ENCODE measurements at regions not wholly inside any gene's neighbourhood (a gene's known extent, or its start where the extent isn't known, plus 50 kb on each side); places are given as distances from the start of the nearest gene placed in this dataset.

- Histone ChIP-seq H3K4me3 (ENCODE audit: insufficient read depth, low read depth, low read length) (no peak overlapping the region), H3K36me3 (ENCODE audit: control insufficient read depth, insufficient read depth, low read length) (no peaks in the 10 kb centered on the region)
- 91% methylated on average over 7 of the region's 7 CpGs for WGBS, 2 experiments
These were observed 67.6 kb upstream of the RBBP8 start for GRCh38 chr18:22865354-22866116.

GRCh38 chr18:22868831-22869230 is 64.3 kb upstream of the RBBP8 start:
- peaks cover 8% of the 10 kb centered on the region for H3K4me1 ChIP-seq (ENCODE audit: control insufficient read depth, insufficient read depth, low read length)
- no peaks in the 10 kb centered on the region for H3K9me3 ChIP-seq (ENCODE audit: control insufficient read depth, low read length)
- no peaks in the 10 kb centered on the region for H3K36me3 ChIP-seq (ENCODE audit: control insufficient read depth, insufficient read depth, low read length)
- no peak overlapping the region for H3K4me3 ChIP-seq (ENCODE audit: insufficient read depth, low read depth, low read length)
- no peak overlapping the region for H3K27ac ChIP-seq (ENCODE audit: insufficient read depth, low read depth, low read length, poor library complexity, severe bottlenecking)
- WGBS, 2 experiments: 95% methylated on average over 1 of the region's 1 CpG
- H3K27me3 ChIP-seq (ENCODE audit: control insufficient read depth, insufficient read depth, low read length, poor library complexity, severe bottlenecking): no peaks in the 10 kb centered on the region

More at GRCh38 chr18:22865354-22866116, 67.6 kb upstream of the RBBP8 start:
- H3K27ac ChIP-seq (ENCODE audit: insufficient read depth, low read depth, low read length, poor library complexity, severe bottlenecking): no peak overlapping the region
- no peaks in the 10 kb centered on the region for H3K27me3 ChIP-seq (ENCODE audit: control insufficient read depth, insufficient read depth, low read length, poor library complexity, severe bottlenecking)
- no peaks in the 10 kb centered on the region for H3K9me3 ChIP-seq (ENCODE audit: control insufficient read depth, low read length)
- H3K4me1 ChIP-seq (ENCODE audit: control insufficient read depth, insufficient read depth, low read length): no peaks in the 10 kb centered on the region

GRCh38 chr18:22871809-22872525 is 61.2 kb upstream of the RBBP8 start:
- H3K27ac ChIP-seq (ENCODE audit: insufficient read depth, low read depth, low read length, poor library complexity, severe bottlenecking): no peak overlapping the region

GRCh38 chr18:22872900-22873537 is 60.1 kb upstream of the RBBP8 start:
- no peaks in the 10 kb centered on the region for H3K9me3 ChIP-seq (ENCODE audit: control insufficient read depth, low read length)
- no peaks in the 10 kb centered on the region for H3K27me3 ChIP-seq (ENCODE audit: control insufficient read depth, insufficient read depth, low read length, poor library complexity, severe bottlenecking)
- H3K4me3 ChIP-seq (ENCODE audit: insufficient read depth, low read depth, low read length): no peak overlapping the region
- no peak overlapping the region for H3K27ac ChIP-seq (ENCODE audit: insufficient read depth, low read depth, low read length, poor library complexity, severe bottlenecking)
- H3K4me1 ChIP-seq (ENCODE audit: control insufficient read depth, insufficient read depth, low read length): peaks cover 8% of the 10 kb centered on the region
- no peaks in the 10 kb centered on the region for H3K36me3 ChIP-seq (ENCODE audit: control insufficient read depth, insufficient read depth, low read length)
- 88 to 95% methylated on average over 8 of the region's 8 CpGs for WGBS, 2 experiments

More at GRCh38 chr18:22871809-22872525, 61.2 kb upstream of the RBBP8 start:
- 89 to 96% methylated on average over 1 of the region's 1 CpG for WGBS, 2 experiments
- Histone ChIP-seq H3K4me1 (ENCODE audit: control insufficient read depth, insufficient read depth, low read length) (peaks cover 8% of the 10 kb centered on the region), H3K4me3 (ENCODE audit: insufficient read depth, low read depth, low read length) (no peak overlapping the region), H3K36me3 (ENCODE audit: control insufficient read depth, insufficient read depth, low read length) (no peaks in the 10 kb centered on the region), H3K27me3 (ENCODE audit: control insufficient read depth, insufficient read depth, low read length, poor library complexity, severe bottlenecking) (no peaks in the 10 kb centered on the region), H3K9me3 (ENCODE audit: control insufficient read depth, low read length) (no peaks in the 10 kb centered on the region)

- WGBS, 2 experiments: 91 to 96% methylated on average over 2 to 3 of the region's 3 CpGs
- Histone ChIP-seq H3K27me3 (ENCODE audit: control insufficient read depth, insufficient read depth, low read length, poor library complexity, severe bottlenecking) (no peaks in the 10 kb centered on the region), H3K9me3 (ENCODE audit: control insufficient read depth, low read length) (no peaks in the 10 kb centered on the region), H3K4me1 (ENCODE audit: control insufficient read depth, insufficient read depth, low read length) (peaks cover 10% of the 10 kb centered on the region), H3K36me3 (ENCODE audit: control insufficient read depth, insufficient read depth, low read length) (no peaks in the 10 kb centered on the region), H3K27ac (ENCODE audit: insufficient read depth, low read depth, low read length, poor library complexity, severe bottlenecking) (no peak overlapping the region), H3K4me3 (ENCODE audit: insufficient read depth, low read depth, low read length) (no peak overlapping the region)
These were observed 53.8 kb upstream of the RBBP8 start for GRCh38 chr18:22879293-22879692.

- peaks cover 10% of the 10 kb centered on the region for H3K4me1 ChIP-seq (ENCODE audit: control insufficient read depth, insufficient read depth, low read length)
- no peak overlapping the region for H3K27ac ChIP-seq (ENCODE audit: insufficient read depth, low read depth, low read length, poor library complexity, severe bottlenecking)
- H3K27me3 ChIP-seq (ENCODE audit: control insufficient read depth, insufficient read depth, low read length, poor library complexity, severe bottlenecking): no peaks in the 10 kb centered on the region
- H3K36me3 ChIP-seq (ENCODE audit: control insufficient read depth, insufficient read depth, low read length): no peaks in the 10 kb centered on the region
- no peak overlapping the region for H3K4me3 ChIP-seq (ENCODE audit: insufficient read depth, low read depth, low read length)
- H3K9me3 ChIP-seq (ENCODE audit: control insufficient read depth, low read length): no peaks in the 10 kb centered on the region
These were observed 51.0 kb upstream of the RBBP8 start for GRCh38 chr18:22882084-22882483.

- Histone ChIP-seq H3K4me1 (ENCODE audit: control insufficient read depth, insufficient read depth, low read length) (peaks cover 10% of the 10 kb centered on the region), H3K27me3 (ENCODE audit: control insufficient read depth, insufficient read depth, low read length, poor library complexity, severe bottlenecking) (no peaks in the 10 kb centered on the region), H3K27ac (ENCODE audit: insufficient read depth, low read depth, low read length, poor library complexity, severe bottlenecking) (no peak overlapping the region), H3K4me3 (ENCODE audit: insufficient read depth, low read depth, low read length) (no peak overlapping the region), H3K9me3 (ENCODE audit: control insufficient read depth, low read length) (no peaks in the 10 kb centered on the region), H3K36me3 (ENCODE audit: control insufficient read depth, insufficient read depth, low read length) (no peaks in the 10 kb centered on the region)
- 72% methylated on average over 2 of the region's 2 CpGs; no CpG with 5 or more reads in 1 of the 2 experiments for WGBS, 2 experiments
These were observed 49.9 kb upstream of the RBBP8 start for GRCh38 chr18:22883179-22883578.
